Keratinocyte (primary cell): ENCODE measurements at regions not wholly inside any gene's neighbourhood (a gene's known extent, or its start where the extent isn't known, plus 50 kb on each side); places are given as distances from the start of the nearest gene placed in this dataset.
A peak's percentile ranks its signal among the peaks of the same experiment; 100 is the strongest.

Experiments used
- DNase-seq: peaks from one replicate; pipeline ENCODE4 v3.0.0-alpha.2; 2011; ENCODE audit warnings: low read depth, missing footprints, low spot score
- FAIRE-seq: peaks from 2 replicates; lab custom pipeline; 2011; peaks lifted over from hg19 to GRCh38; lab: Jason Lieb, UNC
- H2AFZ ChIP-seq: 2 replicates; pipeline ENCODE4 v1.6.0; 2012; ENCODE audit warnings: low read length, control low read depth, inconsistent platforms; ENCODE audit not compliant: control insufficient read depth
- H3K27ac ChIP-seq: 2 replicates; pipeline ENCODE4 v1.5.1; 2011; ENCODE audit warnings: low read length; ENCODE audit not compliant: control insufficient read depth, insufficient read depth
- H3K27me3 ChIP-seq: 3 replicates; pipeline ENCODE4 v1.6.0; 2011; ENCODE audit warnings: low read length; ENCODE audit not compliant: control insufficient read depth, insufficient read depth; ENCODE audit errors: extremely low read depth
- H3K36me3 ChIP-seq, 2 experiments: 2 replicates in 1 of 2; 3 replicates in 1 of 2; pipeline ENCODE4 v1.5.1; 2011; ENCODE audit warnings: low read length in 2 of 2, mild to moderate bottlenecking in 1 of 2; ENCODE audit not compliant: control insufficient read depth in 2 of 2, insufficient read depth in 2 of 2; ENCODE audit errors: extremely low read depth in 1 of 2
- H3K4me1 ChIP-seq: 3 replicates; pipeline ENCODE4 v1.5.1; 2011; ENCODE audit warnings: low read length; ENCODE audit not compliant: control insufficient read depth, insufficient read depth; ENCODE audit errors: extremely low read depth
- H3K4me2 ChIP-seq: 3 replicates; pipeline ENCODE4 v1.6.0; 2011; ENCODE audit warnings: low read depth, low read length; ENCODE audit not compliant: control insufficient read depth, insufficient read depth; ENCODE audit errors: extremely low read depth
- H3K4me3 ChIP-seq, 3 experiments: fragments of 200-600 bp in 1 of 3; sonication (generic) in 1 of 3; 2 replicates in 2 of 3; 3 replicates in 1 of 3; pipeline ENCODE4 v1.5.1; 2011 to 2016; ENCODE audit warnings: low read length in 3 of 3, mild to moderate bottlenecking in 3 of 3, control low read depth in 2 of 3, inconsistent platforms in 1 of 3, low read depth in 1 of 3, mixed read lengths in 1 of 3, mixed run types in 1 of 3, moderate library complexity in 1 of 3; ENCODE audit not compliant: control insufficient read depth in 2 of 3, insufficient read depth in 2 of 3; ENCODE audit errors: extremely low read depth in 1 of 3
- H3K79me2 ChIP-seq: 2 replicates; pipeline ENCODE4 v1.6.0; 2012; ENCODE audit warnings: low read length; ENCODE audit not compliant: control insufficient read depth, insufficient read depth
- H3K9ac ChIP-seq: 3 replicates; pipeline ENCODE4 v1.6.0; 2011; ENCODE audit warnings: low read length; ENCODE audit not compliant: control insufficient read depth, insufficient read depth; ENCODE audit errors: extremely low read depth
- H3K9me1 ChIP-seq: 3 replicates; pipeline ENCODE4 v1.6.0; 2011; ENCODE audit warnings: low read length; ENCODE audit not compliant: control insufficient read depth, insufficient read depth; ENCODE audit errors: extremely low read depth
- H3K9me3 ChIP-seq: 2 replicates; pipeline ENCODE4 v1.5.1; 2012; ENCODE audit warnings: low read depth, low read length; ENCODE audit not compliant: control insufficient read depth
- H4K20me1 ChIP-seq: 3 replicates; pipeline ENCODE4 v1.6.0; 2011; ENCODE audit warnings: low read length; ENCODE audit not compliant: control insufficient read depth, insufficient read depth; ENCODE audit errors: extremely low read depth
- EZH2 ChIP-seq: IDR thresholded peaks from one replicate; pipeline ENCODE4 v1.6.1; 2012; ENCODE audit warnings: inconsistent platforms, mild to moderate bottlenecking, low read length, moderate library complexity
- dilution Hi-C: fragments of 300-500 bp; cut with MboI; formaldehyde crosslinking; loops from one replicate; pipeline ENCODE4 v1.7.0; 2020; ENCODE audit warnings: low sequenced_read_pairs; ENCODE audit not compliant: extremely low pct_ligation_motif_present
- TF ChIP-seq, protein P1 (sequence below), 3 experiments: IDR thresholded peaks in 1 of 3; conservative IDR thresholded peaks in 1 of 3; optimal IDR thresholded peaks in 1 of 3; 2 replicates in 2 of 3; 3 replicates in 1 of 3; pipeline versions ENCODE3 to v1.5.1; 2011; ENCODE audit warnings: low read length in 3 of 3, mild to moderate bottlenecking in 3 of 3, moderate library complexity in 2 of 3, control low read depth in 1 of 3, inconsistent platforms in 1 of 3; ENCODE audit not compliant: insufficient read depth in 2 of 3; ENCODE audit errors: extremely low read depth in 1 of 3

DNA sequence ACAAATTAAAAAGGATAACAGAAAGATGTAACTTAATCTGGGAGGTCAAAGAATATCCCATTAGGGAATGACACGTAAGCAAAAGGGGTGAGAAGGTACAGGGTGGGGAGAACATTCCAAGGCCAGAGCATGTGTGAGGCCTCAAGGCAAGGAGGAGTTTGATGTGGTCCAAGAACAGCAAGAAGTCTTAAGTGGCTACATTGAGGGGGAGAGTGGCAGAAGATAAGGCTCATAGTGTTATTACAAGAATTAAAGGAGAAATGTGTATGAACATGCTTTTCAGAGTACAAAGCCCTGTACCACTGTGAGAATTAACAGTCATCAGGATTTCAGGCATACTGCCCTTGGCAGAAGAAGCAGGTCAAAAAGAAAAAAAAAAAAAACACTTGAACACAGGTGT, 174.4 kb upstream of the ERBB4 start:
- Histone ChIP-seq H3K9me3 (no peaks in the 10 kb centered on the region), H3K4me1 (peaks cover 27% of the 10 kb centered on the region), H3K79me2 (no peaks in the 10 kb centered on the region), H4K20me1 (no peaks in the 10 kb centered on the region), H2AFZ (peak overlapping the region; percentile 50), H3K4me2 (peak overlapping the region; percentile 72), H3K9ac (peak overlapping the region; percentile 38), H3K27ac (peak overlapping the region; percentile 87), H3K9me1 (no peaks in the 10 kb centered on the region), H3K4me3 (no peak overlapping the region), H3K27me3 (no peaks in the 10 kb centered on the region), H3K36me3 (no peaks in the 10 kb centered on the region)
- TF ChIP-seq EZH2 = no peak
- TF ChIP-seq, protein P1, sequence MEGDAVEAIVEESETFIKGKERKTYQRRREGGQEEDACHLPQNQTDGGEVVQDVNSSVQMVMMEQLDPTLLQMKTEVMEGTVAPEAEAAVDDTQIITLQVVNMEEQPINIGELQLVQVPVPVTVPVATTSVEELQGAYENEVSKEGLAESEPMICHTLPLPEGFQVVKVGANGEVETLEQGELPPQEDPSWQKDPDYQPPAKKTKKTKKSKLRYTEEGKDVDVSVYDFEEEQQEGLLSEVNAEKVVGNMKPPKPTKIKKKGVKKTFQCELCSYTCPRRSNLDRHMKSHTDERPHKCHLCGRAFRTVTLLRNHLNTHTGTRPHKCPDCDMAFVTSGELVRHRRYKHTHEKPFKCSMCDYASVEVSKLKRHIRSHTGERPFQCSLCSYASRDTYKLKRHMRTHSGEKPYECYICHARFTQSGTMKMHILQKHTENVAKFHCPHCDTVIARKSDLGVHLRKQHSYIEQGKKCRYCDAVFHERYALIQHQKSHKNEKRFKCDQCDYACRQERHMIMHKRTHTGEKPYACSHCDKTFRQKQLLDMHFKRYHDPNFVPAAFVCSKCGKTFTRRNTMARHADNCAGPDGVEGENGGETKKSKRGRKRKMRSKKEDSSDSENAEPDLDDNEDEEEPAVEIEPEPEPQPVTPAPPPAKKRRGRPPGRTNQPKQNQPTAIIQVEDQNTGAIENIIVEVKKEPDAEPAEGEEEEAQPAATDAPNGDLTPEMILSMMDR (optimal IDR thresholded peaks at IDR 0.05 in 1 of 3, IDR thresholded peaks at IDR 0.05 in 1 of 3, conservative IDR thresholded peaks at IDR 0.05 in 1 of 3; ENCODE audit: extremely low read depth in 1 of 3, insufficient read depth in 2 of 3, low read length in 3 of 3) = no peak
- FAIRE-seq = no peak
- DNase-seq = peak; percentile 93
- dilution Hi-C loops = no loop called here

DNA sequence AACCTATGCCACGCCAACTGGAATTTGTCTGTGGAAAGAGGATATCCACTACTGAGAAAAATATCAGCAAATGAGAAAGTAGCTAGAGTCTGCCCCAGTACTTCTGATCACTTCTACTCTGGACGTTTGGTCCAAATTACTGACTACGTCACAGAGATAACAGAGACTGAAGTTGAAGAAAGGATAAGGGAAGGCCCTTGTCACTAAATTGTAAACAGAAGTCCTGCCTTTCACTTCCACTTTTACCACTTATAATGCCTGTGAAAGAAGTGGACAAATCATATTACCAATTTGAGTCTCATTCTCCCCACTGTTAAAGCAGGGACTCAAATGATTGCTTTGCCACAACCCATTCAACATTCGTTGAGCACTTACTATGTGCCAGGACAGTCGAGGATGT, 173.9 kb upstream of the ERBB4 start:
- no peaks in the 10 kb centered on the region for H3K27me3 ChIP-seq
- H3K27ac ChIP-seq = peak overlapping the region; percentile 87
- peak overlapping the region in 1 of 3 experiments; percentile 4 for H3K4me3 ChIP-seq
- H2AFZ ChIP-seq = peak overlapping the region; percentile 72
- H3K4me2 ChIP-seq = peak overlapping the region; percentile 72
- FAIRE-seq (peak; percentile 75), DNase-seq (no peak)
- TF ChIP-seq, protein P1 (optimal IDR thresholded peaks at IDR 0.05 in 1 of 3, IDR thresholded peaks at IDR 0.05 in 1 of 3, conservative IDR thresholded peaks at IDR 0.05 in 1 of 3; ENCODE audit: extremely low read depth in 1 of 3, insufficient read depth in 2 of 3, low read length in 3 of 3) = no peak
- TF ChIP-seq EZH2 = no peak
- H3K9me3 ChIP-seq = no peaks in the 10 kb centered on the region
- no peaks in the 10 kb centered on the region for H3K79me2 ChIP-seq
- no peaks in the 10 kb centered on the region for H4K20me1 ChIP-seq
- H3K4me1 ChIP-seq = peaks cover 27% of the 10 kb centered on the region
- dilution Hi-C loops = no loop called here
- H3K9me1 ChIP-seq = no peaks in the 10 kb centered on the region
- no peaks in the 10 kb centered on the region for H3K36me3 ChIP-seq
- H3K9ac ChIP-seq = peak overlapping the region; percentile 38
